Astrocyte of the cerebellum (primary cell): ENCODE measurements at regions not wholly inside any gene's neighbourhood (a gene's known extent, or its start where the extent isn't known, plus 50 kb on each side); places are given as distances from the start of the nearest gene placed in this dataset.

Source experiments
- DNase-seq: peaks from one replicate; pipeline ENCODE4 v3.0.0-alpha.2; 2011; ENCODE audit warnings: low read depth
- H3K4me3 ChIP-seq: 2 replicates; pipeline ENCODE4 v1.5.1; 2011; ENCODE audit warnings: mild to moderate bottlenecking, low read depth, low read length, moderate library complexity
- in situ Hi-C: cut with HindIII; loops from 2 replicates; pipeline ENCODE4 v1.10.0; 2017; ENCODE audit warnings: low sequenced_read_pairs
- TF ChIP-seq, protein P1 (sequence below): IDR thresholded peaks from 2 replicates; pipeline ENCODE4 v1.5.1; 2012; ENCODE audit warnings: low read length, low read depth, moderate library complexity, mild to moderate bottlenecking; ENCODE audit errors: missing control alignments

- in situ Hi-C loops: loop anchor here (25.0 kb wide), 1 partner anchor 778 kb away; no protein-coding TSS in a partner anchor
- no peak for DNase-seq
- TF ChIP-seq, protein P1, sequence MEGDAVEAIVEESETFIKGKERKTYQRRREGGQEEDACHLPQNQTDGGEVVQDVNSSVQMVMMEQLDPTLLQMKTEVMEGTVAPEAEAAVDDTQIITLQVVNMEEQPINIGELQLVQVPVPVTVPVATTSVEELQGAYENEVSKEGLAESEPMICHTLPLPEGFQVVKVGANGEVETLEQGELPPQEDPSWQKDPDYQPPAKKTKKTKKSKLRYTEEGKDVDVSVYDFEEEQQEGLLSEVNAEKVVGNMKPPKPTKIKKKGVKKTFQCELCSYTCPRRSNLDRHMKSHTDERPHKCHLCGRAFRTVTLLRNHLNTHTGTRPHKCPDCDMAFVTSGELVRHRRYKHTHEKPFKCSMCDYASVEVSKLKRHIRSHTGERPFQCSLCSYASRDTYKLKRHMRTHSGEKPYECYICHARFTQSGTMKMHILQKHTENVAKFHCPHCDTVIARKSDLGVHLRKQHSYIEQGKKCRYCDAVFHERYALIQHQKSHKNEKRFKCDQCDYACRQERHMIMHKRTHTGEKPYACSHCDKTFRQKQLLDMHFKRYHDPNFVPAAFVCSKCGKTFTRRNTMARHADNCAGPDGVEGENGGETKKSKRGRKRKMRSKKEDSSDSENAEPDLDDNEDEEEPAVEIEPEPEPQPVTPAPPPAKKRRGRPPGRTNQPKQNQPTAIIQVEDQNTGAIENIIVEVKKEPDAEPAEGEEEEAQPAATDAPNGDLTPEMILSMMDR: no peak
- no peak overlapping the region for H3K4me3 ChIP-seq
These were observed 68.2 kb upstream of the EGFLAM start for GRCh38 chr5:38190111-38190510.

GRCh38 chr5:38189081-38189504, 69.3 kb upstream of the EGFLAM start:
- TF ChIP-seq, protein P1: no peak
- in situ Hi-C loops: loop anchor here (25.0 kb wide), 1 partner anchor 777 kb away; no protein-coding TSS in a partner anchor
- no peak for DNase-seq
- no peak overlapping the region for H3K4me3 ChIP-seq

GRCh38 chr5:38188591-38188990, 69.8 kb upstream of the EGFLAM start:
- TF ChIP-seq, protein P1: no peak
- in situ Hi-C loops: loop anchor here (25.0 kb wide), 1 partner anchor 776 kb away; no protein-coding TSS in a partner anchor
- H3K4me3 ChIP-seq: no peak overlapping the region
- DNase-seq: no peak

- in situ Hi-C loops: loop anchor here (25.0 kb wide), 1 partner anchor 775 kb away; no protein-coding TSS in a partner anchor
These were observed 70.8 kb upstream of the EGFLAM start for GRCh38 chr5:38187532-38187931.

DNA sequence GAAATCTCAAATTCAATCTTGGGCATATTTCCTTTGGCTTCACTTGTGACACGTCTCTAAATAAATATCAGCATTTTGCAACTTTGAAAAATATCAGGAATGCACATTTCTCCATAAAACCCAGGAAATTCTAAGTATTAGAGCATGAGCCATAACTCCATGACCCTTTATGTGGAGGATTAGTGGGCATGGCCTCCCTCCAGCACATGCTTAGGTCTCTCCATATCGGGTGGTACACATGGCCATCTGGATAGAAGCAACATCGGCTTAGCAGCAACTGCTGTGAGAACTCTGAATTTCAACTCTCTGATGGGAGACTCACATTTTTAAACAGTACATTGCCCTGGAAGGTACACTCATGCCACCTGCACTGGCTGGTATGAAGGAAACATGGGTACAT, 73.7 kb upstream of the EGFLAM start:
- TF ChIP-seq, protein P1: no peak
- DNase-seq: no peak
- in situ Hi-C loops: loop anchor here (25.0 kb wide), 1 partner anchor 772 kb away; no protein-coding TSS in a partner anchor
- no peak overlapping the region for H3K4me3 ChIP-seq

More at GRCh38 chr5:38187532-38187931, 70.8 kb upstream of the EGFLAM start:
- TF ChIP-seq, protein P1: no peak
- no peak for DNase-seq
- no peak overlapping the region for H3K4me3 ChIP-seq

DNA sequence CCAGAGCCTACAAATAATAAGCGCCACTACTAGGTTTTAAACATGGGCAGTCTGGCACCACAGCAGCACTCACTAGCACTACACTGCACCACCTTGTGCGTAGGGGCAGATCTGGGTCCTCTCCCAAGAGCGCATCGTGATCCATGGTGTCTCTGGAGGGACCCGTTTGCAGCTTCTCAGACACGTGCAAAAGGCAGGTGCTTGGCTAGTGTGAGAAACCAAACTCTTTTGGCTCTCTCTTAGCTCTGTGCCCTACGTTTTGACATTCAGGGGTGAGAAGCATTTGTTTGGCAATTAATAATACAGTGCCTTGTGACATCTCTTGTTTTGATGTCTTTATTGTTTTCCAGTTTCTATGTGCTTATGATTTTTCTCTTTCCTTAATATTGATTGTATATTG, 75.4 kb upstream of the EGFLAM start:
- no peak overlapping the region for H3K4me3 ChIP-seq
- in situ Hi-C loops: loop anchor here (25.0 kb wide), 1 partner anchor 771 kb away; no protein-coding TSS in a partner anchor
- DNase-seq: no peak
- TF ChIP-seq, protein P1: no peak
